ENCODE measurements at regions not wholly inside any gene's neighbourhood (a gene's known extent, or its start where the extent isn't known, plus 50 kb on each side); places are given as distances from the start of the nearest gene placed in this dataset.

DNA sequence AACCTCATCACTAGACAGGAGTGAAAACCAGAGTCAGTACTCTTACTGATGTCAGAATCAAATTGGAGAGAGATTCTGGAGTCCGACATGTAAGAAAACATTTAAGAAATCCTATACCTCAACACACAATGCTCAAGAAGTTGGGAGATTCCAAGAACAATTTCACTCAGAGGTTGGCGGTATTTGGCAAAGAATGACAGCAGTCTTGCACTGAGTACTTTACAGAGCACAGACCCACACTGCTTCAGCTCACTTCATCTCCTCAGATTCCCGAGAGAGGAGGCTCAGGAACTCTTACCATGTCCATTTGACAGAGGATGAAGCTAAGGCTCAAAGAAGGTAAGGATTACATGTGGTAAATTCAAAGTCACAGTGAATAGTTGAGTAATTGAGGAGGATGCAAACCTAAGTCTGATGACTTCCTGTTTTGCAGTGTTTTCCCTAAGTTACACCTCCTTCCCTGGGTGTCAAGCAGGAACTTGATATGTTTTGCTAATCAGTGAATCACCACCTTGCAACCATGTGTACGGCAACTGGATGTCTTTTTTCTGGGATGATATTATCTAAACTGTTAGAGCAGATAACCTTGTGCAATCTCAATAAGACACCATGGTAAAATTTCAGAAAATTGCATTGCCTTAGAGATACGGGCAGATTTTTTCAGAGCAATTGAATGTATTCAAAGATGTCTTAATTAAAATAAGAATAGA lies 61.3 kb upstream of the MME start:
- TF ChIP-seq CTCF (IDR thresholded peaks at IDR 0.05 in 8 of 11, conservative IDR thresholded peaks at IDR 0.05 in 3 of 11) (no peak), POLR2AphosphoS5 (IDR thresholded peaks at IDR 0.05) (peak in 1 of 3 donors; percentile 31)

All from spleen (tissue), 7 donors.